Liver (tissue), 8 donors: ENCODE measurements at regions not wholly inside any gene's neighbourhood (a gene's known extent, or its start where the extent isn't known, plus 50 kb on each side); places are given as distances from the start of the nearest gene placed in this dataset.
"Not testable (repeated sequence)": the region's sequence is repeated elsewhere in the genome, so short reads cannot be mapped to it uniquely, and the experiment has no call there.

Source experiments
- DNase-seq: peaks from one replicate; pipeline ENCODE4 v3.0.0-alpha.2; 2017; ENCODE audit warnings: low spot score
- H3K27ac ChIP-seq, 2 donors: one replicate each; pipeline ENCODE4 v1.7.0; 2013; ENCODE audit warnings: inconsistent platforms in 2 of 2, low read length in 2 of 2, control low read depth in 1 of 2, low read depth in 1 of 2, mild to moderate bottlenecking in 1 of 2
- H3K27me3 ChIP-seq, 4 donors: one replicate each; pipeline versions ENCODE4 v1.6.1 to v1.7.0; 2013; ENCODE audit warnings: low read length in 3 of 4, inconsistent platforms in 1 of 4, mild to moderate bottlenecking in 1 of 4, moderate library complexity in 1 of 4; ENCODE audit not compliant: control insufficient read depth in 4 of 4, insufficient read depth in 4 of 4
- H3K36me3 ChIP-seq, 4 donors: one replicate each; pipeline versions ENCODE4 v1.6.1 to v1.7.0; 2013; ENCODE audit warnings: low read length in 3 of 4, mild to moderate bottlenecking in 3 of 4, low read depth in 1 of 4, moderate library complexity in 1 of 4; ENCODE audit not compliant: control insufficient read depth in 4 of 4, insufficient read depth in 3 of 4
- H3K4me1 ChIP-seq, 4 donors: one replicate each; pipeline versions ENCODE4 v1.6.1 to v1.7.0; 2013; ENCODE audit warnings: low read length in 3 of 4, mild to moderate bottlenecking in 3 of 4, moderate library complexity in 1 of 4; ENCODE audit not compliant: control insufficient read depth in 4 of 4, insufficient read depth in 4 of 4
- H3K4me3 ChIP-seq, 3 donors: one replicate each; pipeline versions ENCODE4 v1.6.1 to v1.7.0; 2013; ENCODE audit warnings: low read length in 3 of 3, control low read depth in 1 of 3, low read depth in 1 of 3, mild to moderate bottlenecking in 1 of 3
- H3K9ac ChIP-seq, 2 donors: one replicate each; pipeline ENCODE4 v1.7.0; 2013; ENCODE audit warnings: low read length in 2 of 2, mild to moderate bottlenecking in 2 of 2, moderate library complexity in 2 of 2, control low read depth in 1 of 2, low read depth in 1 of 2
- H3K9me3 ChIP-seq, 4 donors: one replicate each; pipeline versions ENCODE4 v1.6.1 to v1.7.0; 2013; ENCODE audit warnings: low read length in 3 of 4; ENCODE audit not compliant: control insufficient read depth in 4 of 4
- ATF3 ChIP-seq: IDR thresholded peaks from 2 replicates; pipeline ENCODE4 v1.6.1; 2016; ENCODE audit warnings: antibody characterized with exemption
- CTCF ChIP-seq: fragments of 150-350 bp; IDR thresholded peaks from 2 replicates; pipeline ENCODE4 v1.5.1; 2017; ENCODE audit warnings: improper control_type of control experiment, low read depth, low read length; ENCODE audit not compliant: missing input control
- EGR1 ChIP-seq, 2 donors: IDR thresholded peaks; 2 replicates each; pipeline ENCODE4 v1.6.1; 2016 to 2018; ENCODE audit warnings: antibody characterized with exemption in 2 of 2, low read depth in 2 of 2
- FOXA1 ChIP-seq: IDR thresholded peaks from 2 replicates; pipeline ENCODE4 v1.6.1; 2016; ENCODE audit warnings: antibody characterized with exemption
- FOXA2 ChIP-seq: IDR thresholded peaks from 2 replicates; pipeline ENCODE4 v1.6.1; 2016; ENCODE audit warnings: antibody characterized with exemption
- GABPA ChIP-seq, 2 donors: IDR thresholded peaks in 1 of 2; conservative IDR thresholded peaks in 1 of 2; 2 replicates each; pipeline ENCODE4 v1.6.1; 2016; ENCODE audit warnings: antibody characterized with exemption in 2 of 2, mild to moderate bottlenecking in 1 of 2, moderate library complexity in 1 of 2
- HNF4A ChIP-seq, 2 donors: conservative IDR thresholded peaks; 2 replicates each; pipeline ENCODE4 v1.6.1; 2016; ENCODE audit warnings: antibody characterized with exemption in 2 of 2, mild to moderate bottlenecking in 2 of 2
- HNF4G ChIP-seq: IDR thresholded peaks from 2 replicates; pipeline ENCODE4 v1.6.1; 2016; ENCODE audit warnings: antibody characterized with exemption
- JUND ChIP-seq, 2 donors: IDR thresholded peaks; 2 replicates each; pipeline ENCODE4 v1.6.1; 2016; ENCODE audit warnings: antibody characterized with exemption in 2 of 2
- NR2F2 ChIP-seq: IDR thresholded peaks from 2 replicates; pipeline ENCODE4 v1.6.1; 2016; ENCODE audit warnings: antibody characterized with exemption
- RAD21 ChIP-seq, 2 donors: IDR thresholded peaks; 2 replicates each; pipeline ENCODE4 v1.6.1; 2016; ENCODE audit warnings: antibody characterized with exemption in 2 of 2, mild to moderate bottlenecking in 2 of 2
- REST ChIP-seq: IDR thresholded peaks from 2 replicates; pipeline ENCODE4 v1.6.1; 2016; ENCODE audit warnings: antibody characterized with exemption, mild to moderate bottlenecking
- RXRA ChIP-seq, 2 donors: IDR thresholded peaks; 2 replicates each; pipeline ENCODE4 v1.6.1; 2017 to 2018; ENCODE audit warnings: antibody characterized with exemption in 2 of 2, mild to moderate bottlenecking in 1 of 2
- SP1 ChIP-seq: IDR thresholded peaks from 2 replicates; pipeline ENCODE4 v1.6.1; 2018; ENCODE audit warnings: antibody characterized with exemption, mild to moderate bottlenecking
- TAF1 ChIP-seq: conservative IDR thresholded peaks from 2 replicates; pipeline ENCODE4 v1.6.1; 2016; ENCODE audit warnings: antibody characterized with exemption, mild to moderate bottlenecking
- YY1 ChIP-seq: IDR thresholded peaks from 2 replicates; pipeline ENCODE4 v1.6.1; 2016; ENCODE audit warnings: antibody characterized with exemption, mild to moderate bottlenecking
- ZBTB33 ChIP-seq: IDR thresholded peaks from 2 replicates; pipeline ENCODE4 v1.6.1; 2016; ENCODE audit warnings: antibody characterized with exemption
- WGBS: extraction: QIAGEN DNeasy Blood & Tissue Kit; methylation state at CpG from one replicate; pipeline ENCODE4 v1.1.7; 2013; 5-methylcytosine and 5-hydroxymethylcytosine counted together
- TF ChIP-seq, protein P1 (sequence below): IDR thresholded peaks from 2 replicates; pipeline ENCODE4 v1.6.1; 2016; ENCODE audit warnings: antibody characterized with exemption
- donor health status: healthy.
- donor health status: healthy.
- donor health status: healthy.
- donor health status: healthy.
- donor health status: healthy.

DNA sequence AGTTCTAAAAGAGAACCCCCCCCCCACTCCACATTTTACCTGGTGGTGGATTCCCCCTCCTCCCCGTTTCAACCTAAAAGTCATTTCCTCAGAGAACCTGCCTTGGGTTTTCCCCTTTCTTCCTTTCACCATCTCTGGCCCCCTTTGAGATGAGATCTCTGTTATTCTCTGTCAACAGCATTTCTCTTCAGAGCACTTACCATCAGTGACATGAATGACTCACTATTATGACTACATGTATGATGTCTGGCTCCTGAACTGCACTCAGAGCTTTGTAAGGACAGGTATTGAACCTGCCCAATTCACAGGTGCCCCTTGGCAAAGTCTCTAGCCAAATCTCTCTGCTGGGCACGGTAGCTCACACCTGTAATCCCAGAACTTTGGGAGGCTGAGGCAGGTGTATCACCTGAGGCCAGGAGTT, 61.4 kb upstream of the JARID2 start:
- no peak overlapping the region for H3K9ac ChIP-seq
- H3K27me3 ChIP-seq = no peaks in the 10 kb centered on the region
- no peaks in the 10 kb centered on the region for H3K36me3 ChIP-seq
- DNase-seq = no peak
- H3K4me3 ChIP-seq = no peak overlapping the region
- H3K27ac ChIP-seq = no peak overlapping the region
- TF ChIP-seq ZBTB33 (no peak), CTCF (no peak), HNF4G (no peak), GABPA (IDR thresholded peaks at IDR 0.05 in 1 of 2, conservative IDR thresholded peaks at IDR 0.05 in 1 of 2) (no peak), FOXA1 (no peak), ATF3 (no peak), FOXA2 (no peak), JUND (IDR thresholded peaks at IDR 0.05) (no peak), YY1 (no peak), RXRA (IDR thresholded peaks at IDR 0.05) (no peak), NR2F2 (no peak), EGR1 (IDR thresholded peaks at IDR 0.05; ENCODE audit: low read depth in 2 of 2) (no peak), REST (no peak), HNF4A (conservative IDR thresholded peaks at IDR 0.05) (no peak), SP1 (no peak), TAF1 (no peak), RAD21 (IDR thresholded peaks at IDR 0.05) (no peak)
- TF ChIP-seq, protein P1, sequence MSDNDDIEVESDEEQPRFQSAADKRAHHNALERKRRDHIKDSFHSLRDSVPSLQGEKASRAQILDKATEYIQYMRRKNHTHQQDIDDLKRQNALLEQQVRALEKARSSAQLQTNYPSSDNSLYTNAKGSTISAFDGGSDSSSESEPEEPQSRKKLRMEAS = no peak
- 79% methylated on average over 2 of the region's 2 CpGs for WGBS
- no peaks in the 10 kb centered on the region for H3K4me1 ChIP-seq
- H3K9me3 ChIP-seq = no peaks in the 10 kb centered on the region

- 83% methylated on average over 8 of the region's 8 CpGs for WGBS
- H3K4me1 ChIP-seq, H3K27me3 ChIP-seq, H3K36me3 ChIP-seq, DNase-seq, H3K4me3 ChIP-seq, H3K27ac ChIP-seq, H3K9me3 ChIP-seq, H3K9ac ChIP-seq: not testable (repeated sequence)
These were observed 60.8 kb upstream of the JARID2 start for GRCh38 chr6:15185111-15185510.

DNA sequence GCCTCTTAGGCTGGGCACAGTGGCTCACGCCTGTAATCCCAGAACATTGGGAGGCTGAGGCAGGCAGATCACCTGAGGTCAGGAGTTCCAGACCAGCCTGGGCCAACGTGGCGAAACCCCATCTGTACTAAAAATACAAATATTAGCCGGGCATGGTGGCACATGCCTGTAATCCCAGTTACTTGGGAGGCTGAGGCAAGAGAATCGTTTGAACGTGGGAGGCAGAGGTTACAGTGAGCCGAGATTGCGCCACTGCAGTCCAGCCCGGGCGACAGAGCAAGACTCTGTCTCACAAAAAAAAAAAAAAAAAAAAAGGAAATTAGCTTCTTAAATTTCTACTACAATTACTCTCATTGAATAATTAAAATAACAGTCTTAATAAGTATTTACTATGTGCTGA, 52.4 kb upstream of the JARID2 start:
- H3K4me3 ChIP-seq, DNase-seq, H3K27me3 ChIP-seq, H3K9ac ChIP-seq, H3K27ac ChIP-seq, H3K9me3 ChIP-seq, H3K36me3 ChIP-seq, H3K4me1 ChIP-seq: not testable (repeated sequence)
- WGBS = 84% methylated on average over 10 of the region's 10 CpGs
